Right hindlimb (tissue), 1 donor: ENCODE measurements at regions not wholly inside any gene's neighbourhood (a gene's known extent, or its start where the extent isn't known, plus 50 kb on each side); places are given as distances from the start of the nearest gene placed in this dataset.
"Not testable (repeated sequence)": the region's sequence is repeated elsewhere in the genome, so short reads cannot be mapped to it uniquely, and the experiment has no call there.

Experiments
- DNase-seq: peaks from one replicate; pipeline ENCODE4 v3.0.0-alpha.2; 2018

DNA sequence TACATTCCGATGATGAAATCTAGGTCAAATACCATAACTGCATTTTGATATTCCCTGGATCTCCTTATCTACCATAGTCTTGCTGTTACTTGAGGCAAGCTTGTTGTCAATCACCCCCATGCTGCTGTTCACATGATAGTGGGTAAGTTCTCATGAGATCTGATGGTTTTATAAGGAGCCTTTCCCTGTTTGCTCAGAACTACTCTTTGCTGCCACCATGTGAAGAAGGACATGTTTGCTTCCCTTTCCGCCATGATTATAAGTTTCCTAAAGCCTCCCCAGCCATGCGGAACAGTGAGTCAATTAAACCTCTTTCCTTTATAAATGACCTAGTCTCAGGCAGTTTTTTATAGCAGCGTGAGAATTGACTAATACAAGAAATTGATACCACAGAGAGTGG is 432.0 kb downstream of the GLUD2 start:
- DNase-seq = no peak

DNA sequence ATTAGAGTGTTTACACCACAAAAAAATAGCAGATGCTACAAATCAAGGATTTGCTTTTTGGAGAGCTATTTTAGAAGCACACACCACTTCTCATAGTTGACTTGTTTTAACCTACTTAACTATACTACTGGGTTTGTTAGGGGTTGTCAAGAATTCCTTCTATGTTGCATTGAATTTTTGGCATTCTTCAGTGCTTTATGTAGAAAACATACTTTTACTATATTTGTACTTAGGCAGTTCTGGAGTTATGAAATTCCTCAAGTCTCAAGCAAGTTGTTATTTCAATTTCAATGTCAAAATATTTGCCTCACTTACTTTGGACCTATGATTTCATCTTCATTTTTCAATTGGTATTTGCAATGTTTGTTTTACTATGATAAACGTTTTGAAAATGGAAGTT is 449.6 kb downstream of the GLUD2 start:
- DNase-seq = no peak

DNA sequence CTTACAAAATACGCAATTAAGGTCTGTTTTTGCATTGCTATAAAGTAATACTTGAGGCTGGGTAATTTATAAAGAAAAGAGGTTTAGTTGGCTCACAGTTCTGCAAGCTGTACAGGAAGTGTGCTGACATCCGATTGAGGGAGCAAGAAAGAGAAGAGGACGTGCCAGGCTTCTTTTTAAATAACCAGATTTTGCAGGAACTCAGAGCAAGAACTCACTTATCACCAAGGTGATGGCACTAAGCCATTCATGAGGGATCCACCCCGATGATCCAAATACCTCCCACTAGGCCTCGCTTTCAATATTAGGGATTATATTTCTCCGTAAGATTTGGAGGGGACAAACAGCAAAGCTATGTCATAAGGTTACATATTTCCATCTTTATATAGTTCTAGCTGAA is 456.7 kb downstream of the GLUD2 start:
- no peak for DNase-seq

DNA sequence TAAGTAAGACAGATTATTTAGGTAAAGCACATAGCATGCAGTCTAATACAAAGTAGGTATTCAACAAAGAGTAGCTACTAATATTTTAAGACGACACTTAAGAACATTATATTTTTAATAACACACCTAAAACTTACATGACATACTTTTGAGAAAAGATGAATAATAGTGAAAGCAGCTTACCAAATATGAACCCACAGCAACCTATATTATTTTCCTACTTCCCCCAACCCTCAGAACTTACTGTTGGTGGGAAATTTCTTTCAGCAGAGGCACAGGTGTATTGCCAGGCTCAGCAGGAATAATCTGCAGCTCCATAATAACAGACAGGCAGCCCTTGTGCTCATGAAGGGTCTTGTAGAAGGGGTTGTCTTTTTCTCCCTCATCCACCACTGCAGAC is 498.9 kb downstream of the GLUD2 start:
- no peak for DNase-seq

DNA sequence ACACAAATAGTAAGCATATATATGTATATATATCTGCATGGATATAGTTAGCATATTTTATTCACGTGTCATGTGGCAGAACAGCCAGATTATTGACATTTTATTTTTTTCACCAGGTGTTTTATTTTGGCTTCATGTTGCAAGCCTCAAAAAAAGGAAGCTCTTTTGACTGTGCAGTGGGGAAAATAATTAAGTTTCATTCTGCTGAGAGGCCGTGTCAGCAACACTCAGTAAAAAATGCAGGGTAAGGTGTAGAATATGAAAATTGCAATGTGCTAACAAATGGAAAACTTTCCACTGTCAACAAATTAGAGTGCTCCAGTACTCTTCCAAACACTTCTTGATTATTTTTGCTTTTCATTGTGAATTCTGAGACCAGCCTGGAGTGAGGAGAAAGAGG is 511.5 kb downstream of the GLUD2 start:
- no peak for DNase-seq

DNA sequence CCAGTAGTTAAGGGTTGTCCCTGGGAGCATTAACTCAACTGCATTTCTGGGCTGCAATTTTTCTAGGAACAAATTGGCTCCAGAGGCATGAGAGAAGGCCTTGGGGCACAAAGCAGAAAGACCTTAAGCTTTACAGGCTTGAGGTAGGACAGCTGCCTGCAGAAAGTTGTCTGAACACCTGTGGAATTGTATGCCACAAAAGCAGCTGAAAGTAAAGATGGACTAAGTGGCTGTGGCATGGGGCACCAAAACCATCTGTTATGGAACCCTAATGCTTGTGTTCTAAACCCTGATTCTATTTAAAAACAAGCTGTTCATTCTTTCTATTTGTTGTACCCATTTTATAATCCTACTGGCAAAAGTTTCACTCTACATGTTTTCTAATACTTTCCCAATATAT is 515.2 kb downstream of the GLUD2 start:
- DNase-seq = no peak

DNA sequence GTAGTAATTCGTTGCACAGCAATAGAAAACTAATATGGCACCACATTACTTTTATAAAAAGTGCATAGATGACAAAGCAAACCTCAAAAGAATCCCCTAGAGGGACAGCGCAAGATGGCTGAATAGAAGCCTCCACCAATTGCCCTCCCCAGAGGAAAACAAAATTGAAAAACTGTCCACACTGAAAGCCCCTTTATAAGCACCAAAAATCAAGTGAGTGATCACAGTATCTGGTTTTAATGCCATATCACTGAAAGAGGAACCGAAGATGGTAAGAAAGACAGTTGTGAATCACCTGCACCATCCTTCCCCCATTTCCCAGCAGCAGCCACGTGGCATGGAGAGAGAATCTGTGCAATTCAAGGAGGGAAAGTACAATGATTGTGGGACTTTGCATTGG is 522.2 kb downstream of the GLUD2 start:
- no peak for DNase-seq

DNA sequence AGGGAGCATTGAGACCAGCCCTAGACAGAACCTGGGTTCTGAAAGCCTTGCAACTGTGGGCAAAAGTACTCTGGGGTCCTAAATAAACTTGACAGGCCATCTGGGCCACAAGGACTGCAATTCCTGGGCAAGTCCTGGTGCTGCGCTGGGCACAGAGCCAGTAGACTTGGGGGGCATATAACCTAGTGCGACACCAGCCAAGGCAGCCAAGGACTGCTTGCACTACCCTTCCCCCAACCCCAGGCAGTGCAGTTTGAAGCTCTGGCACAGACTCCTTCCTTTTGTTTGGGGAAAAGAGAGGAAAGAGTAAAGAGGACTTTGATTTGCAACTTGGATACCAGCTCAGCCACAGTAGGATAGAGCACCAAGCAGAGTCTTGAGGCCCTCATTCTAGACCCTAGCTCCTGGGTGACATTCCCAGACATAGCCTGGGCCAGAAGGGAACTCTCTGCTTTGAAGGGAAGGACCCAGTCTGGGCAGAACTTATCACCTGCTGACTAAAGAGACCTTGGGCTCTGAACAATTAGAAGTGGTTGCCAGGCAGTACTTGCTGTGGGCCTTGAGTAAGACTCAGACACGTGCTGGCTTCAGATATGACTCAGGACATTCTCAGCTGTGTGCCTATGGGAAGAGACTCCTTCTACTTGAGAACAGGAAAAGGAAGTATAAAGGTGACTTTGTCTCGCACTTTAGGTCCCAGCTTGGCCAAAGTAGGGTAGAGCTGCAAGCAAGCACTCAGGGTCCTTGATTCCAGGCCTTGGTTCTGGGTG is 522.8 kb downstream of the GLUD2 start:
- DNase-seq = no peak

DNA sequence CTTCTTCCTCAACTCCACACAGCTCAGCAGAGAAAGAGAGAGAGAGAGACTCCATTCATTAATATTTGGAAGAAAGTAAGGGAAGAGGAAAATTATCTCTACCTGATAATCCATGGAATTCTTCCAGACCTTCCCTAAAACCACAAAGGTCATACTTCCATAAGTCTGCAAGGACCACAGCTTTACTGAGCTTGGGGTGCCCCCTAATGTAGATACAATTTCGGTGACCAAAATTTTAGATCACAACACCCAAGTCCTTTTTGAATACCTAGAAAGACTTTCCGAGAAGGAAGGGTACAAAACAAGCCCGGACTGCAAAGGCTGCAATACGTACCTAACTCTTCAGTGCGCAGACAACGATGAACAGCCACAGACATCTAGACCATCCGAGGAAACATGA is 523.9 kb downstream of the GLUD2 start:
- DNase-seq = no peak

DNA sequence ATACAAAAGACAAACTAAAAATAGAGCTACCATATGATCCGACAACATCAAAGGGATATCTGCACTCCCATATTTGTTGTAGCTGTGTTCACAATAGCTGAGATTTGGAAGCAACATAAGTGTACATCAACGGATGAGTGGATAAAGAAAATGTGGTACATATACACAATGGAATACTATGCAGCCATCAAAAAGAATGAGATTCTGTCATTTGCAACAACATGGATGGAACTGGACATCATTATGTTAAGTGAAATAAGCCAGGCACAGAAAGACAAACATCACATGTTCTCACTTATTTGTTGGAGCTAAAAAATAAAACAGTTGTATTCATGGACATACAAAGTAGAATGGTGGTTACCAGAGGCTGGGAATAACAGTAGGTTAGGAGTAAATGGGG is 527.0 kb downstream of the GLUD2 start:
- DNase-seq = not testable (repeated sequence)

DNA sequence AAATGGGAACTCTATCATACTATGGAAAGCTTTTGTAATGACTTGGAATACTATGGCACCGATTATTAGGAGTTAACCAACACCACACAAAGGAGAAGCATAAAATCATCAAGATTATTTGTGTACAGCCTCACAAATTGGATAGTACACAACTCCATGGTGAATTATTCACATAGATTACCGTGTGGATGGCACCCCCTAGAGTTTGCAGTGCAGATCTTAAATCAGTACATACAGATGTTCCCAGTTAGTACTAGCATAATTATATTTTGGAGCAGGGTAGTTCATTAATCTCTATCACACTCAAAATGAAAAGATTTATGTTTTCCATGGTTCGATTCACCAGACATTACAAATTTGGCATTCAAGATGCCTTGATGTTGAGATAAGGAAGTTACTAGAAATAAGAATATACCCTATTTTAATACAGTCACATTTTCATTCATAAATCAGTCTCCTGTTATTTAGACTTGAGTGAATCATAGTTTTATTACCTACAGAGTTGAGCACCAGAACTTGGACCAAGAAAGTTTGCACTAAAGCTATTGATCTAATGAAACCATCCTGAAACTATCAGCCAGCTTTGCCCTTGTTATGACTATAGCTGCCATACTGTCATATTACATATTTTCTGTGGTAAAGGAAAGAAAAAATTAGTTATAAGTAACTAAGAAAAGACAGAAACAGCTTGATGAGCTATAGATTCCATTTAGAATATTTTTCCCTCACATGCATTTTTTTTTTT is 531.8 kb downstream of the GLUD2 start:
- no peak for DNase-seq

DNA sequence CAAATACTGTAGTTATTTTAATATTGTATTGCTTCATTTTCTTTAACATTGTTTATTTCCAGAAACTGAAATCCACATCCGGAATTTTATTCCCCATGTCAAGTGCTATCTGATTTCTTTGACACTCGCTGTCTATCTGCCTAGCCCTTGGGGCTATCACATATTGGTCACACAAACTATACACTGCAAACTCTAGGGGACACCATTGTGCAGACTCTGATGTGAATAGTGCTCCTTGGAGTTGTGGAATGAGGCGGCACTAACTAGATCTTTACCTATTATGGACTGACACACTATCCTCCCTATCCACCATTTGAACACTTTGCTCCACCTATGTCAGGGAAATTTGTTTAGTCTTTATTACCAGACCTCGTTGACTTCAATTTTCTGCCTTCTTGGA is 534.5 kb downstream of the GLUD2 start:
- no peak for DNase-seq

DNA sequence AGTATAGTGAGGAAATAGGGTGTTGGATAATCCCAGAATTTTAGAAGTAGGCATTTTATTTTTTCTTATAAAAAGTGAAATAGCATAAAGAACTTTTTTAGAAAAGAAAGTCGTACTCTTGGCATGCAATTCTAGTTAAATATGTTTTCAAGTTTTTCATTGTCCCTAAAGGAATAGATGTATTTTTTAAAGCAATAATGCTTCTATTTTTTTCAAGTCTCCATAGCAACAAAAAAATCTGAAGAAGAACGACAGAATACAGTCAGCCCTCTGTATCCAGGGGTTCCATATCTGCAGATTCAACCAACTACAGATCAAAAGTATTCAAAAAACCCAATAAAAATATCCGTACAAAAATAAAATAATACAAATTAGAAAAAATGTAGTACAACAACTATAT is 538.2 kb downstream of the GLUD2 start:
- no peak for DNase-seq

DNA sequence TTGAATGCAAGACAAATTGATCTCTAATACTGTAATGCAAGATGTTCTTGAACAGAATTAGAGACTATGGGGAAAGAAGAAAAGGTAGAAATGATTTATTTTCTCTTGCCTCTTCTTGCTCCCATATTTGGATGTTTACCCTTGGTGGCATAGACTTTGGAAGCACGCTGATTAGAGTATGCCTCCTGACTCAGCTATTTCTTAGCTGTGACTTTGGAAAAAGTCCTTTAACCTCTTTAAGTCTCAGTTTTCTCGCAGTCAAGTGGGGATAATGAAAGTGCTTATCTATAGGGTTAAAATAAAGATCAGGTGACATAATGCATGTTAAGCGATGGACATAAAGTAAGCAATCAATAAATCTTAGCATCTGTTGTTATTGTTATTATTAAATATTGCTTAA is 545.5 kb downstream of the GLUD2 start:
- no peak for DNase-seq

DNA sequence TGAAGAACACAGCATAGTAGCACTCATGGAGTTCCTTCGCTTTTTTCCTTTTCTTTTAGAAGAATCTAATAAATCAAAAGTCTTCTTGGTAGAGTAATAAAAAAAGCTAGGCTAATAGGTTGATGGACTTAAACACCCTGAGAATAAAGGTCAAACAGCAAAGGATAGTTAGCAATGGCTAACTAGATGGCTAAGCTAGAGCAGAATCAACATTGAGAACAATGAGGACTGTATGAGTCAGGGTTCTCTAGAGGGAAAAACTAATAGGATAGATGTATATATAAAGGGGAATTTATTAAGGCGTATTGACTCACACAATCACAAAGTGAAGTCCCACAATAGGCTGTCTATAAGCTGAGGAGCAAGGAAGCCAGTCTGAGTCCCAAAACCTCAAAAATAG is 550.9 kb downstream of the GLUD2 start:
- no peak for DNase-seq

DNA sequence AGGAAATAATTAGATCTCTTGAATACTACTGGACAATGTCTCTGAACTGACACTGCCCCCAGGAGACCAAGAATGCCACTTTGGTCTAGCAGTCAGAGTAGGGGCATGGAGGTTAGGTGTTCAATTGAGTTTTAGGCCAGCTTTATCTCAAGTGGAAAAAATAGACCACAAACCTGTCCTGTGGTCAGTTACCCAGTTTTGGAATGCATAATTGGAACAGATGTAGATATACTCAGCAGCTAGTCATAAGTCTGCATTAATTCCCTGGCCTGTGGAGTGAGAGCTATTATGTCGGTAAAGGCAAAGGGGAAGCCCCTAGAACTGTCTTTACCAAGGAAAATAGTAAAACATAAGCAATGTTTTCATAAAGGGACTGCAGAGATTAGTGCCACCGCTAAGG is 587.7 kb downstream of the GLUD2 start:
- DNase-seq = no peak

DNA sequence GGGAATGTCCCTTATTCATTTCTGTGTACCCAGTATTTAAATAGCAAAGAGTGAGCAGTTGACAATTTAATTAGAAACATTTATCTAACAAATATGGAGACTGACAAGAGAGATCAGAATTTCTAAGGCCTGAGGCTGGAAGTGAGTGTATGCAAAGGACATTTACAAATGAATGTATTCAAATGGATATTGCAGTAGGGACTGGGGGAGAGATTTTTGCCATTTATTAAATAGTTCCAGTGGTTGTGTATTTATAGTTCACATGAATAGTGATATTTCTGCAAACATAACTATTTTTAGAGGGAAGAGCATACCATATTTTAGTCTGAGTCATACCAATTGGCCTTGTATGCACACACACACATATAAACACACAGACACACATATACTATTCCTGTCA is 592.4 kb downstream of the GLUD2 start:
- no peak for DNase-seq

DNA sequence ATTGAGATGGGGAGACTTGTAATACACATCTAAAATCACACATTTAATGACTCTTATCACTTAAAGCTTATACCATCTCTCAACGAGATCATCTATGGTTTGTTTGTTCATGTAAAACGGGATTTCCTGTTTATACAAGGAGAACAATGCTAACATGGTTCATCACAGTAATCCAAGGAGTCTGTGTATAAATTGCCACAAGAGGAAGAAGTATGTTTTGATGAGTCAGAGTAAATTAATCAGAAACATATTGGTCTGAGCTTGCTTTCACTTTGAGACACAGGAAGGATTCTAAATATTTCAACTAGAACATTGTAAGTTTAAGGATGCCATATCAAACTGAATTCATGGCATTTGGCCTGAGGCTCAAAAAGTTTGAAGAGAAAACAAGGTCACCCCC is 594.1 kb downstream of the GLUD2 start:
- DNase-seq = no peak

DNA sequence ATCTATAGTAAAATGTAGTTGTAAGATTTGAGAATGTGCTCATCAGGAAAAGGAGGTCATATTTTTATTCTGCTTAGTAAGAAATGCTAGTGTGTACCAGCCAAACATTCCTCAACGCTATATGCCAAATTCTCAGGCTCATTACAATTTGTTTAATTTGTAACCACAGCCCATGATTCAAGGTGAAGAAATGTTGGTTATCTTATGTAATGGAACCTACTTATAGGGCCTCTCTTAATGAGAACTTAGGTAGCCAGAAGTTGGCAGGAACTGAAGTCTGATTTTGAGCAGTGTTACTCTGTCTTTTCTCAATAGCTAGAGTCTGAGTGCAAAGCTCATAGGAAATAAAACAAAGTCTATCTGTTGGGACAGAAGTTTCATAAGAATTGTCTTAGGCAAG is 595.0 kb downstream of the GLUD2 start:
- DNase-seq = no peak

DNA sequence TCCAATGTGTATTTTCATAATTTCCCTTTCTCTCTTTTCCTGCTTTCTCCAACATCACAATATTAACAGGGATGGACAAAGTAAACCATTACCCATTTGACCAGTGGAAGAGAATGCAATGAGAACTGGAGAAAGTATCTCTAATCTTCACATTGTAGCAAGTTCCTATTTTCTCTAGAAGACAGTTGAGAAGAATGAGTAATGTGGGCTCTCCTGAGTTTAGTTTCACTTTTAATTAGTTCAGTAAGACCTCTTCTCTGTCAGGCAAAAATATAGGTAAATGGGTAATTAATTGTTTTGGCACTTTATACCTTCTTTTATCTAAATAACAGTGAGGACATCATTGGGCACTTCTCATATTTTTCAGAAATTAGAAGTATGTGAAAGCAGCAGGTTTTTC is 602.0 kb downstream of the GLUD2 start:
- no peak for DNase-seq

DNA sequence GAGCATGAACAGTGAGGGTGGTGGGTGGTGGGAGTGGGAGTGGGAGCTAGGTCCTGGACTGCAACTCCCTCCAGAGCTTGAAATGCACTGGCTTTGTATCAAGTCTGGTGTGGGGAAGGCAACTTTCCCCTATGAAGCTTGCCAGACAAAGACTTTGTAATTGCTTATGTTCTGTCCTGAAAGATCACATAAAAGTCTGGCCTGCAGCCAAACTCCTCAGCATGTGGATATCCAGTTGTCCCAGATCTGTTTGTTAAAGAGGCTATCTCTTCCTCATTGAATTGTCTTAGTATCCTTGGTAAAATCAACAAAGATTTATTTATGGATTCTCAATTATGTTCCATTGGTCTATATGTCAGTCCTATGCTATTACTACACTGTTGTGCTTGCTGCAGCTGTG is 607.9 kb downstream of the GLUD2 start:
- peak; percentile 20 for DNase-seq

DNA sequence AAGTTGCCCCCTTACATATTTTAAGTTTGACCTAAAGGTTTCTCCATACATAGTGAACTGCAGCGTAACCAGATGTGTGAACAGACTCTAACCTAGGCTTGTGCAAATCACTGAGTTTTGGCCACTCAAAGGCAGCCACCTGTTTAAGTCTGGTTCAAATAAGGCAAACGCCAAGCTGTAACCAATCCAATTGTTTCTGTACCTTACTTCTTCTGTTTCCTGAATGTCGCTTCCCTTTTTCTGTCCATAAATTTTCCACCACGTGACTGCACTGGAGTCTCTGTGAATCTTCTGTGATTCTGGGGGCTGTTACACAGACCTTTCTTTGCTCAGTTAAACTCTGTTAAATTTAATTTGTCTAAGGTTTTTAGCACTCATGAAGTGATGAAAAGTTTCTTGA is 618.8 kb downstream of the GLUD2 start:
- DNase-seq = no peak

DNA sequence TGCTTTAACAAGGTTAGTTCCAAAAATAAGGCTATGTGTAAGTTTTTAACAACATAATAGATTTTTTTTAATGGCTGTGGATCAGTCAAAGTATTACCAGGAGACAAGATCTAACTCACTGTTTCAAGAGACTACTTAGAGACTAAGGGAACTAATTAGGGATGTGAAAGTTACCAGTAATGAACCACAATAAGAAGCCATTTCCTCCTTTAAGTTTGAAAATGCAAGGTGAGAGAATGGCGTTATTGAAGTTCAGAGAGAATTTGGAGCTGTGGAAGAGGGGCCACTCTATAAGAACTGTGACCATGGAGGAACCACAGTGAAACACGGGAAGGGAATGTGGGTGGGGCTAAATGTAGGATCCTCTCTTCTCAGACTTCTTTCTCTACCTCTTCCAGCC is 624.2 kb downstream of the GLUD2 start:
- no peak for DNase-seq

DNA sequence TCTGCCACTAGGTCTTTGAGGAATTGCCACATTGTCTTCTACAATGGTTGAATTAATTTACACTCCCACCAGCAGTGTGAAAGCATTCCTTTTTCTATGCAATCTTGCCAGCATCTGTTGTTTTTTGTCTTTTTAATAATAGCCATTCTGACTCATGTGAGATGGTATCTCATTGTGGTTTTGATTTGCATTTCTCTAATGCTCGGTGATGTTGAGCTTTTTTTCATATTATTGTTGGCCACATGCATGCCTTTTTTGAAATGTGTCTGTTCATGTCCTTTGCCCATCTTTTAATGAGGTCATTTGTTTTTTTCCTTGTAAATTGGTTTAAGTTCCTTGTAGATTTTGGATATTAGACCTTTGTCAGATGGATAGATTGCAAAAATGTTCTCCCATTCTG is 661.8 kb downstream of the GLUD2 start:
- DNase-seq = not testable (repeated sequence)

DNA sequence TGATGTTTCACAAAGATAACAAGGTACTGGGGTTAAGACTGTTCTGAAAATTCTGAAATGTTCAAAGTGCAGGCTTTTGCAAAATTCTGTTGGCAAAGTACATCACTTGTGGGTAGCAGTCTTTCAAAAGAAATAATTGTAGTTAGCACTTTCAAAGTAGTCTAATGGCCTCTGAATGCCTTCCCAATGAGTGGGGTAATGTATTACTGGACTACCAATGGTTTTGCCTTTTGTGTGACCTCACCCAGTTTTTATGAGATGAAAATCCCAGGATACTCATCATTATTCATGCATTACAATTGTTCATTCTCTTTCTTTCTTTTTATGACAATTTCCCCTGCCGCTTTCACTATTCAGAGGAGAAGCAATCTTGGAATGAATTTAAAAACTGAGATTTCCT is 686.1 kb downstream of the GLUD2 start:
- no peak for DNase-seq
